Lower leg skin (tissue), 3 donors: ENCODE measurements at regions not wholly inside any gene's neighbourhood (a gene's known extent, or its start where the extent isn't known, plus 50 kb on each side); places are given as distances from the start of the nearest gene placed in this dataset.

Experiments used
- POLR2A ChIP-seq, 2 donors: fragments of 450-650 bp; IDR thresholded peaks; one replicate each; pipeline ENCODE4 v1.6.1; 2016 to 2017; ENCODE audit warnings: antibody characterized with exemption in 2 of 2, mild to moderate bottlenecking in 1 of 2, moderate library complexity in 1 of 2
- TF ChIP-seq, protein P1 (sequence below), 3 donors: fragments of 450-650 bp; IDR thresholded peaks; one replicate each; pipeline ENCODE4 v1.5.1; 2016; ENCODE audit warnings: antibody characterized with exemption in 3 of 3, mild to moderate bottlenecking in 3 of 3, moderate library complexity in 2 of 3

DNA sequence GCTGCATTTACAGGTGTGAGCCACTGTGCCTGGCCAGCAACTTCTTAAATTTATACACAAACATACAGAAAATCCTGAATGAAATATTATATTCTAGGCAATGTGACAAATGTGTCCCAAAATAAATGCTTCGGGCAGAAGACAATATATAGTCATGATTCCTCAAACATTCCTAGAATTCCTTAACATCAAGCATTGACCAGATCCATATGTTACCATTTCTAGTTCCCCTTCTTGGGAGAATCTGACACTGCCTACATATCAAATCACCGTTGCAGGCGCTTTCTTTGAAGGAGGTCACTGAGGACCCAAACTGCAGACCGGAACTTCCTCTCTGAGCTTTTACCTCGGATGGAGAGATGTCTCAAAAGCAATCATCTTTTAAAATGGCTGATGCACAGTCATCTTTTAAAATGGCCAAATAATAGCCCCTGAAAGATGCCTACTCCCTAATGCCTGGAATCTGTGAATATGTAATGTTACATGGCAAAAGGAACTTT lies 323.5 kb downstream of the PHF14 start:
- TF ChIP-seq, protein P1, sequence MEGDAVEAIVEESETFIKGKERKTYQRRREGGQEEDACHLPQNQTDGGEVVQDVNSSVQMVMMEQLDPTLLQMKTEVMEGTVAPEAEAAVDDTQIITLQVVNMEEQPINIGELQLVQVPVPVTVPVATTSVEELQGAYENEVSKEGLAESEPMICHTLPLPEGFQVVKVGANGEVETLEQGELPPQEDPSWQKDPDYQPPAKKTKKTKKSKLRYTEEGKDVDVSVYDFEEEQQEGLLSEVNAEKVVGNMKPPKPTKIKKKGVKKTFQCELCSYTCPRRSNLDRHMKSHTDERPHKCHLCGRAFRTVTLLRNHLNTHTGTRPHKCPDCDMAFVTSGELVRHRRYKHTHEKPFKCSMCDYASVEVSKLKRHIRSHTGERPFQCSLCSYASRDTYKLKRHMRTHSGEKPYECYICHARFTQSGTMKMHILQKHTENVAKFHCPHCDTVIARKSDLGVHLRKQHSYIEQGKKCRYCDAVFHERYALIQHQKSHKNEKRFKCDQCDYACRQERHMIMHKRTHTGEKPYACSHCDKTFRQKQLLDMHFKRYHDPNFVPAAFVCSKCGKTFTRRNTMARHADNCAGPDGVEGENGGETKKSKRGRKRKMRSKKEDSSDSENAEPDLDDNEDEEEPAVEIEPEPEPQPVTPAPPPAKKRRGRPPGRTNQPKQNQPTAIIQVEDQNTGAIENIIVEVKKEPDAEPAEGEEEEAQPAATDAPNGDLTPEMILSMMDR (IDR thresholded peaks at IDR 0.05): no peak
- TF ChIP-seq POLR2A (IDR thresholded peaks at IDR 0.05): no peak
